Right atrium auricular region (tissue), 2 donors: ENCODE measurements at regions not wholly inside any gene's neighbourhood (a gene's known extent, or its start where the extent isn't known, plus 50 kb on each side); places are given as distances from the start of the nearest gene placed in this dataset.

Experiments
- DNase-seq: peaks from one replicate; pipeline ENCODE4 v3.0.0-alpha.2; 2019; ENCODE audit warnings: low spot score
- H3K27ac ChIP-seq, 2 donors: fragments of 200-600 bp; sonication (generic); 1 replicate in 1 of 2; 2 replicates in 1 of 2; pipeline ENCODE4 v1.5.1; 2016 to 2019
- H3K27me3 ChIP-seq, 2 donors: fragments of 200-600 bp; sonication (generic); one replicate each; pipeline versions ENCODE4 v1.5.1 to v1.6.0; 2017 to 2019
- H3K36me3 ChIP-seq: fragments of 200-600 bp; sonication (generic); one replicate; pipeline ENCODE4 v1.5.1; 2016
- H3K4me1 ChIP-seq, 2 donors: fragments of 200-600 bp; sonication (generic); one replicate each; pipeline versions ENCODE4 v1.5.1 to v1.6.0; 2017 to 2019
- H3K4me3 ChIP-seq, 2 donors: fragments of 200-600 bp; sonication (generic); 1 replicate in 1 of 2; 2 replicates in 1 of 2; pipeline ENCODE4 v1.5.1; 2017 to 2019; ENCODE audit warnings: mild to moderate bottlenecking in 1 of 2, moderate library complexity in 1 of 2
- H3K9me3 ChIP-seq, 2 donors: fragments of 200-600 bp; sonication (generic); one replicate each; pipeline ENCODE4 v1.5.1; 2019
- CTCF ChIP-seq, 2 donors: fragments of 200-600 bp; sonication (generic); IDR thresholded peaks; one replicate each; pipeline ENCODE4 v1.5.1; 2019; ENCODE audit warnings: antibody characterized with exemption in 2 of 2

- Histone ChIP-seq H3K27me3 (no peaks in the 10 kb centered on the region), H3K4me3 (no peak overlapping the region), H3K27ac (no peak overlapping the region), H3K9me3 (no peaks in the 10 kb centered on the region), H3K4me1 (no peaks in the 10 kb centered on the region), H3K36me3 (no peaks in the 10 kb centered on the region)
- DNase-seq = no peak
- no peak for TF ChIP-seq CTCF (IDR thresholded peaks at IDR 0.05)
Measured at GRCh38 chr6:104017410-104018381, 842.0 kb downstream of the HACE1 start.

GRCh38 chr6:104014163-104014959 is 845.4 kb downstream of the HACE1 start:
- DNase-seq = no peak
- no peaks in the 10 kb centered on the region for H3K27me3 ChIP-seq
- no peak overlapping the region for H3K4me3 ChIP-seq
- no peak overlapping the region for H3K27ac ChIP-seq
- H3K9me3 ChIP-seq = no peaks in the 10 kb centered on the region
- no peak for TF ChIP-seq CTCF (IDR thresholded peaks at IDR 0.05)
- H3K4me1 ChIP-seq = no peaks in the 10 kb centered on the region
- no peaks in the 10 kb centered on the region for H3K36me3 ChIP-seq

- TF ChIP-seq CTCF (IDR thresholded peaks at IDR 0.05) = no peak
- Histone ChIP-seq H3K36me3 (no peaks in the 10 kb centered on the region), H3K27ac (no peak overlapping the region), H3K9me3 (no peaks in the 10 kb centered on the region), H3K4me1 (no peaks in the 10 kb centered on the region), H3K27me3 (no peaks in the 10 kb centered on the region), H3K4me3 (no peak overlapping the region)
- no peak for DNase-seq
Measured at GRCh38 chr6:104013312-104013971, 846.3 kb downstream of the HACE1 start.

- TF ChIP-seq CTCF (IDR thresholded peaks at IDR 0.05) = no peak
Measured at GRCh38 chr6:104010897-104011296, 848.8 kb downstream of the HACE1 start.

GRCh38 chr6:104003803-104004516 is 855.8 kb downstream of the HACE1 start:
- H3K4me3 ChIP-seq = no peak overlapping the region
- no peaks in the 10 kb centered on the region for H3K9me3 ChIP-seq
- H3K27me3 ChIP-seq = no peaks in the 10 kb centered on the region
- DNase-seq = no peak
- H3K36me3 ChIP-seq = no peaks in the 10 kb centered on the region
- no peak for TF ChIP-seq CTCF (IDR thresholded peaks at IDR 0.05)
- no peaks in the 10 kb centered on the region for H3K4me1 ChIP-seq
- no peak overlapping the region for H3K27ac ChIP-seq

More at GRCh38 chr6:104010897-104011296, 848.8 kb downstream of the HACE1 start:
- H3K4me1 ChIP-seq = no peaks in the 10 kb centered on the region
- no peaks in the 10 kb centered on the region for H3K9me3 ChIP-seq
- no peaks in the 10 kb centered on the region for H3K27me3 ChIP-seq
- DNase-seq = no peak
- H3K27ac ChIP-seq = no peak overlapping the region
- no peak overlapping the region for H3K4me3 ChIP-seq
- no peaks in the 10 kb centered on the region for H3K36me3 ChIP-seq
